ENCODE measurements at regions not wholly inside any gene's neighbourhood (a gene's known extent, or its start where the extent isn't known, plus 50 kb on each side); places are given as distances from the start of the nearest gene placed in this dataset.

DNA sequence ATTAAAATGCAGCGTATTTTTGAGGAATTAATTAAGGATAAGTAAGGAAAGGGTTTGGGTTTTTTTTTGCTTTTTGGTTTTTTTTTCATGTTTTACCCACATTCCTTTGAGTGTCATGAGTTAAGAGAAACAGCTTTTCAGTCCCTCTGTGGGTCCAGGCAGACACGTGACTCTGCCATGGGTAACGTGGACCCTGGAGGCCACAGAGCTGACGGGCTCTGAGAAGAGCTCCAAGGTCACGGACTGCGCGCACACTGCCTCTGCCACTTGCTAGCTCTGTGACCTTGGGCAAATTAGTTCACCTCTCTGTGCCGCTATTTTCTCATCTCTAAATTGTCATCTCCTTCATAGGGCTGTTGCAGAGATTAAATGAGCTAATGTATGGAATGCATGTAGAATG is 588.2 kb upstream of the CDH11 start:
- Histone ChIP-seq H3K36me3 (no peaks in the 10 kb centered on the region), H3K4me1 (no peaks in the 10 kb centered on the region), H3K27ac (no peak overlapping the region), H3K9me3 (no peaks in the 10 kb centered on the region), H3K27me3 (no peaks in the 10 kb centered on the region), H3K4me3 (no peak overlapping the region)
- DNase-seq, result no peak
- TF ChIP-seq POLR2A (IDR thresholded peaks at IDR 0.05), result no peak
- TF ChIP-seq, protein P1, sequence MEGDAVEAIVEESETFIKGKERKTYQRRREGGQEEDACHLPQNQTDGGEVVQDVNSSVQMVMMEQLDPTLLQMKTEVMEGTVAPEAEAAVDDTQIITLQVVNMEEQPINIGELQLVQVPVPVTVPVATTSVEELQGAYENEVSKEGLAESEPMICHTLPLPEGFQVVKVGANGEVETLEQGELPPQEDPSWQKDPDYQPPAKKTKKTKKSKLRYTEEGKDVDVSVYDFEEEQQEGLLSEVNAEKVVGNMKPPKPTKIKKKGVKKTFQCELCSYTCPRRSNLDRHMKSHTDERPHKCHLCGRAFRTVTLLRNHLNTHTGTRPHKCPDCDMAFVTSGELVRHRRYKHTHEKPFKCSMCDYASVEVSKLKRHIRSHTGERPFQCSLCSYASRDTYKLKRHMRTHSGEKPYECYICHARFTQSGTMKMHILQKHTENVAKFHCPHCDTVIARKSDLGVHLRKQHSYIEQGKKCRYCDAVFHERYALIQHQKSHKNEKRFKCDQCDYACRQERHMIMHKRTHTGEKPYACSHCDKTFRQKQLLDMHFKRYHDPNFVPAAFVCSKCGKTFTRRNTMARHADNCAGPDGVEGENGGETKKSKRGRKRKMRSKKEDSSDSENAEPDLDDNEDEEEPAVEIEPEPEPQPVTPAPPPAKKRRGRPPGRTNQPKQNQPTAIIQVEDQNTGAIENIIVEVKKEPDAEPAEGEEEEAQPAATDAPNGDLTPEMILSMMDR (IDR thresholded peaks at IDR 0.05), result no peak

DNA sequence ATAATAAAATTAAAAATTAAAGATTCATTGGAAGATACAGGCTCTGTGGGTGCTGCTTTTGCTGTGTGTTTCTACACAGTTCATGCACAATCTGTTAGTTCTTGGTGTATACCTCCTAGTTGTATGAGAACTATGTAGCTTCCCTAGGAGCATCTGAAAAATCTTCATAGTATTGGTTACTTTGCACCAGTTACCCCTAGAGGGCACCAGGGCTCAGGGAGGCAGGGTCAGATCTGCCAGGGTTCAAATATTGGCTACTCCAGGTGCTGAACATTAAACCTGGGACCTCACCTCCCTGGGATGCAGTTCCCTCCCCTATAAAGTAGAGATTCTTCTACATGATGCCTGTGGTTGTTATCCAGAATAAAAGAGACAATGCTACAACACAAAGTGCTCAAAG is 583.0 kb upstream of the CDH11 start:
- TF ChIP-seq, protein P1 (IDR thresholded peaks at IDR 0.05), result no peak
- TF ChIP-seq POLR2A (IDR thresholded peaks at IDR 0.05), result no peak
- H3K4me3 ChIP-seq, result no peak overlapping the region
- H3K9me3 ChIP-seq, result no peaks in the 10 kb centered on the region
- H3K27ac ChIP-seq, result no peak overlapping the region
- no peaks in the 10 kb centered on the region for H3K36me3 ChIP-seq
- DNase-seq, result no peak
- H3K4me1 ChIP-seq, result no peaks in the 10 kb centered on the region
- H3K27me3 ChIP-seq, result no peaks in the 10 kb centered on the region

DNA sequence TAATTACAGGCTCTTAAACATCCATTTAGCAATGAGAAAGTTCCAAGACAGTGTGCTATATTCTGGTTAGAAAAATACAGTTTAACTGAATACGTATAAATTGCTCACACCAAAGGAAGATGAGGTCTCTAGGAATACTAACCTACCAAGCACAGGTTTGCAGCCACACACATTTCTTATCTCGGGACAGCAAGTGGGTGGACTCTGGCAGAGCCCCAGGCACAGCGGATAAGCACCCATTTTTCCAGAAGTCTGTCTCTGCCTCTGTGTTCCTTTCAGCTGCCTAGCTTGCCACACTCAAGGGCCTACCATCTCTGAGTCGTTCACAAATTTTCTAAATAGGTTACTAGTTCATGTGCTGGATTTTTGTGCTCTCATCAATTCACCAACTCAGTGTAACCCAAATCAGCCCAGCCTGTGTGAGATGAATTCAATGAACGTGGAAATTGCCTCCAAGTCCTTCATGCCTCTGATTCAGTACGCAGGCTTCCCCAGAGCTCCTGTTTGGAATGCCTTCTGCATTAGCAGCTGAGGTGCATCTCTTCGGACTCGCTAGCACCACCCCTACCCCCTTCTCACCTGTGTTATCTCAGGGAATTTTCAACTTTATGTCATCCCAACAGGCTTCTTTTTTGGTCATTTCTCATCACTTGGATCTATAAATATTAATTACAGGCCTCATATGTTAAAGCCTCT is 581.0 kb upstream of the CDH11 start:
- H3K27me3 ChIP-seq, result no peaks in the 10 kb centered on the region
- H3K9me3 ChIP-seq, result no peaks in the 10 kb centered on the region
- H3K4me1 ChIP-seq, result no peaks in the 10 kb centered on the region
- H3K4me3 ChIP-seq, result no peak overlapping the region
- TF ChIP-seq, protein P1 (IDR thresholded peaks at IDR 0.05), result no peak
- no peak for TF ChIP-seq POLR2A (IDR thresholded peaks at IDR 0.05)
- H3K27ac ChIP-seq, result peak overlapping the region in 1 of 4 donors; percentile 12
- no peaks in the 10 kb centered on the region for H3K36me3 ChIP-seq
- no peak for DNase-seq

DNA sequence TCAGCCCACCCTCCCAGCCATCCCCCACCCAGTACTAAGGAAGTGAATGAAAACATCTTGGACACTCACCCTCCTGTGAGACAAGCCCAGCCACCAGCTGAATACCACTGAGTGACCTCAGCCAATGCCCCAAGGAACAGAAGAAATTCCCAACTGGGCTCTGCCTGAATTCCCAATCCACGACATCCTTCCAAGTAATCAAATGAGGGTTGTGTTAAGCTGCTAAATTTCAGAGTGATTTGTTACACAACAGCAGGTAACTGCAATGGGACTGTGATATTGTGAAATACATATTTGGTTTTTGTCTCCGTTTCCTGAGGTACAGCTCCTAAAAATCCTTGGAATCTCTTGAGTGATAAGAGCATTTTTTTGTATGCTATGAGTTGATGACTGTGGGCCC is 578.7 kb upstream of the CDH11 start:
- no peak for DNase-seq
- no peaks in the 10 kb centered on the region for H3K36me3 ChIP-seq
- TF ChIP-seq POLR2A (IDR thresholded peaks at IDR 0.05), result no peak

DNA sequence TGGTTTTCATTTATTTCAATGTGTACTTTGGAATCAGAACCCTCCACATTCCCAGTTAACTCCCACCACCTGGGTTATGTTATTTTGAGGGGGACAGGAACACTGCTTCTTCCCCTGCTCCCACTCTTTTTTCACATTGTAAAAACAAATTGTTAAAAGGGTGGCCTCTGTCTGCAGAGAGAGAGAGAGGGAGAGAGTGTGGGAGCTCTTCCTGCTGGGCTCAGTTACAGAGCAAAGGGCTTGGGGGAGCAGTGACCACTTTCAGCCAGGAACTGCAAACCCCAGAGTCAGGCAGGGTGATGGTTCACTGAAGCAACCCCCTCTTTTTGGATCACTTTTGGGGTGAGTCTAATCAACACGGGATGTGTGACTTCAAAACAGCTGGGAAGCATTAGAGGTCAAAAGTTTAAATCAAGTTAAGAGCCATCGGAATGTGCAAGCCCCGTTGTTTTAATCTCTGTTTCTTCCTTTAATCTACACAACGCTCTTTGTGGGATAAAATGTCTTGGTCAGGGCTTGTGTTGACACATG is 577.0 kb upstream of the CDH11 start:
- Histone ChIP-seq H3K4me3 (no peak overlapping the region), H3K27me3 (no peaks in the 10 kb centered on the region), H3K9me3 (no peaks in the 10 kb centered on the region), H3K36me3 (no peaks in the 10 kb centered on the region), H3K27ac (no peak overlapping the region), H3K4me1 (no peaks in the 10 kb centered on the region)
- TF ChIP-seq, protein P1 (IDR thresholded peaks at IDR 0.05), result no peak
- TF ChIP-seq POLR2A (IDR thresholded peaks at IDR 0.05), result no peak
- no peak for DNase-seq

More for the DNA sequence above, 578.7 kb upstream of the CDH11 start:
- Histone ChIP-seq H3K27me3 (no peaks in the 10 kb centered on the region), H3K4me1 (no peaks in the 10 kb centered on the region), H3K9me3 (no peaks in the 10 kb centered on the region), H3K4me3 (no peak overlapping the region), H3K27ac (no peak overlapping the region)

DNA sequence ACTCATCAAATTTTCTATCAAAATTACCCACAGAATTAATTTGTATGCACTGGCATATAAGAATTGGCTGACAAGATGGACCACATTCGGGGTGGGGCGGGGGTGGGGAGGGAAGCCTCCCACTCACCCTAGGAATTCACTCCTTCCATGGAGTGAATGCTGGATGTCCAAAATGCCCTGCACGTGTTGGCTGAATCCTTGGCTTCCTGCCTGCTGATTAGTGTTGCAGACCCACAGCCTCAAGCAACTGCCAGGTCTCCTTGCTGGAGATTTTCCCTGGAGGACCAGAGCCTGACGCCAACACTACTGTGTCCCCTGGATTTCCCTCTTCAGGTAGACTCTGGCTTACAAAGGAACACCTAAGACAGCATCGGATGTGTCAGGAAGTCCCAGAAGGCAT is 575.7 kb upstream of the CDH11 start:
- no peak for TF ChIP-seq POLR2A (IDR thresholded peaks at IDR 0.05)
- TF ChIP-seq, protein P1 (IDR thresholded peaks at IDR 0.05), result no peak

More for the DNA sequence above, 575.7 kb upstream of the CDH11 start:
- DNase-seq, result no peak
- Histone ChIP-seq H3K4me1 (no peaks in the 10 kb centered on the region), H3K9me3 (no peaks in the 10 kb centered on the region), H3K27me3 (no peaks in the 10 kb centered on the region), H3K27ac (no peak overlapping the region), H3K4me3 (no peak overlapping the region), H3K36me3 (no peaks in the 10 kb centered on the region)

Data from Peyer's patch (tissue), 4 donors.